Loucy (cell line): ENCODE measurements at regions not wholly inside any gene's neighbourhood (a gene's known extent, or its start where the extent isn't known, plus 50 kb on each side); places are given as distances from the start of the nearest gene placed in this dataset.
"Not testable (repeated sequence)": the region's sequence is repeated elsewhere in the genome, so short reads cannot be mapped to it uniquely, and the experiment has no call there.

ENCODE experiments used
- H2AFZ ChIP-seq: fragments of 200-600 bp; sonication (generic); 2 replicates; pipeline ENCODE4 v1.6.0; 2016; ENCODE audit warnings: antibody characterized with exemption, mild to moderate bottlenecking, low read length, moderate library complexity
- H3F3A ChIP-seq: fragments of 200-600 bp; 2 replicates; pipeline ENCODE4 v1.6.0; 2016; ENCODE audit warnings: antibody characterized with exemption, low read depth, mild to moderate bottlenecking
- H3K27me3 ChIP-seq: fragments of 200-600 bp; sonication (generic); 2 replicates; pipeline ENCODE4 v1.6.1; 2014; ENCODE audit warnings: low read length, mild to moderate bottlenecking; ENCODE audit not compliant: insufficient read depth, poor library complexity, severe bottlenecking
- H3K36me3 ChIP-seq: fragments of 200-600 bp; sonication (generic); 2 replicates; pipeline ENCODE4 v1.6.1; 2016; ENCODE audit warnings: low read length; ENCODE audit not compliant: insufficient read depth
- H3K4me1 ChIP-seq: fragments of 200-600 bp; sonication (generic); 2 replicates; pipeline ENCODE4 v1.5.1; 2014; ENCODE audit warnings: low read length, mild to moderate bottlenecking; ENCODE audit not compliant: insufficient read depth, poor library complexity, severe bottlenecking
- H3K4me2 ChIP-seq: fragments of 200-600 bp; sonication (generic); 2 replicates; pipeline ENCODE4 v1.6.0; 2014; ENCODE audit warnings: antibody characterized with exemption, low read length, low read depth, mild to moderate bottlenecking; ENCODE audit not compliant: poor library complexity, severe bottlenecking
- H3K4me3 ChIP-seq: fragments of 200-600 bp; sonication (generic); 2 replicates; pipeline ENCODE4 v1.5.1; 2014; ENCODE audit warnings: low read length, mild to moderate bottlenecking, mixed read lengths; ENCODE audit not compliant: poor library complexity, severe bottlenecking
- H3K79me2 ChIP-seq: fragments of 200-600 bp; sonication (generic); 2 replicates; pipeline ENCODE4 v1.6.1; 2014; ENCODE audit warnings: low read length; ENCODE audit not compliant: insufficient read depth
- H3K9ac ChIP-seq: fragments of 200-600 bp; sonication (generic); 2 replicates; pipeline ENCODE4 v1.6.0; 2014; ENCODE audit warnings: mild to moderate bottlenecking, low read depth, low read length, moderate library complexity; ENCODE audit not compliant: poor library complexity, severe bottlenecking
- H3K9me2 ChIP-seq: fragments of 200-600 bp; sonication (generic); replicated peaks from 2 replicates; pipeline ENCODE4 v1.6.1; 2016; ENCODE audit warnings: low read depth, low read length, mixed read lengths
- H3K9me3 ChIP-seq: fragments of 200-600 bp; sonication (generic); 2 replicates; pipeline ENCODE4 v1.6.1; 2014; ENCODE audit warnings: mild to moderate bottlenecking, antibody characterized with exemption, low read length, low read depth; ENCODE audit not compliant: insufficient read depth
- H4K20me1 ChIP-seq: fragments of 200-600 bp; sonication (generic); 2 replicates; pipeline ENCODE4 v1.6.0; 2014; ENCODE audit warnings: antibody characterized with exemption, low read length, mild to moderate bottlenecking; ENCODE audit not compliant: insufficient read depth, poor library complexity, severe bottlenecking
- CTCF ChIP-seq: fragments of 200-600 bp; sonication (generic); conservative IDR thresholded peaks from 2 replicates; pipeline ENCODE4 v1.5.1; 2014; ENCODE audit warnings: mild to moderate bottlenecking, antibody characterized with exemption, low read length
- EZH2phosphoT487 ChIP-seq: fragments of 200-600 bp; IDR thresholded peaks from 2 replicates; pipeline ENCODE4 v1.6.1; 2018; ENCODE audit warnings: antibody characterized with exemption, mild to moderate bottlenecking, moderate library complexity, borderline replicate concordance

GRCh38 chr2:113386780-113387433 is 50.6 kb upstream of the ZNG1B start:
- H4K20me1 ChIP-seq, H3K9me2 ChIP-seq, H3F3A ChIP-seq, H3K36me3 ChIP-seq, H3K79me2 ChIP-seq, H3K9me3 ChIP-seq, H3K9ac ChIP-seq, H2AFZ ChIP-seq, H3K4me2 ChIP-seq, H3K4me1 ChIP-seq, H3K27me3 ChIP-seq, H3K4me3 ChIP-seq: not testable (repeated sequence)

GRCh38 chr2:113379621-113380020 is 57.9 kb upstream of the ZNG1B start:
- H3K36me3 ChIP-seq, H2AFZ ChIP-seq, H3K9me2 ChIP-seq, H3K27me3 ChIP-seq, H3K4me3 ChIP-seq, H3K4me2 ChIP-seq, H4K20me1 ChIP-seq, H3K9ac ChIP-seq, H3K79me2 ChIP-seq, H3F3A ChIP-seq, H3K9me3 ChIP-seq, H3K4me1 ChIP-seq: not testable (repeated sequence)

GRCh38 chr2:113376913-113377445 is 60.5 kb upstream of the ZNG1B start:
- Histone ChIP-seq H3K4me1 (peaks cover 8% of the 10 kb centered on the region), H2AFZ (no peak overlapping the region), H4K20me1 (no peaks in the 10 kb centered on the region), H3K4me3 (no peak overlapping the region), H3K9me2 (no peaks in the 10 kb centered on the region), H3K4me2 (no peak overlapping the region), H3K27me3 (no peaks in the 10 kb centered on the region), H3K36me3 (no peaks in the 10 kb centered on the region), H3F3A (no peaks in the 10 kb centered on the region), H3K9ac (no peak overlapping the region), H3K79me2 (no peaks in the 10 kb centered on the region), H3K9me3 (no peaks in the 10 kb centered on the region)
- TF ChIP-seq EZH2phosphoT487 (no peak), CTCF (no peak)

GRCh38 chr2:113376253-113376912 is 61.1 kb upstream of the ZNG1B start:
- no peaks in the 10 kb centered on the region for H3K79me2 ChIP-seq
- H3K9ac ChIP-seq = no peak overlapping the region
- no peak overlapping the region for H2AFZ ChIP-seq
- H3K4me1 ChIP-seq = peaks cover 8% of the 10 kb centered on the region
- H3K27me3 ChIP-seq = no peaks in the 10 kb centered on the region
- no peaks in the 10 kb centered on the region for H3K9me2 ChIP-seq
- H3K4me2 ChIP-seq = no peak overlapping the region
- no peaks in the 10 kb centered on the region for H3K9me3 ChIP-seq
- H3K4me3 ChIP-seq = no peak overlapping the region
- no peaks in the 10 kb centered on the region for H3F3A ChIP-seq
- H3K36me3 ChIP-seq = no peaks in the 10 kb centered on the region
- H4K20me1 ChIP-seq = no peaks in the 10 kb centered on the region
- TF ChIP-seq CTCF = no peak
- TF ChIP-seq EZH2phosphoT487 = no peak

GRCh38 chr2:113374857-113375256 is 62.6 kb upstream of the ZNG1B start:
- H3K4me2 ChIP-seq, H2AFZ ChIP-seq, H3K36me3 ChIP-seq, H3K9me2 ChIP-seq, H3K9ac ChIP-seq, H3F3A ChIP-seq, H3K4me1 ChIP-seq, H3K4me3 ChIP-seq, H3K79me2 ChIP-seq, H3K9me3 ChIP-seq, H4K20me1 ChIP-seq, H3K27me3 ChIP-seq: not testable (repeated sequence)
